ENCODE measurements at regions not wholly inside any gene's neighbourhood (a gene's known extent, or its start where the extent isn't known, plus 50 kb on each side); places are given as distances from the start of the nearest gene placed in this dataset.
A peak's percentile ranks its signal among the peaks of the same experiment; 100 is the strongest.

- no peak for TF ChIP-seq CTCF (conservative IDR thresholded peaks at IDR 0.05)
- TF ChIP-seq EZH2 (IDR thresholded peaks at IDR 0.05; ENCODE audit: low read depth): no peak
- H3K79me2 ChIP-seq (ENCODE audit: low read depth): no peaks in the 10 kb centered on the region
- H3K36me3 ChIP-seq (ENCODE audit: low read depth): no peaks in the 10 kb centered on the region
- H3K27ac ChIP-seq: no peak overlapping the region
- no peak overlapping the region for H3K4me3 ChIP-seq
- BruUV-seq (replicated peaks): no TSS peak
- no peaks in the 10 kb centered on the region for H3K9me2 ChIP-seq (ENCODE audit: insufficient read depth)
- no peaks in the 10 kb centered on the region for H4K20me1 ChIP-seq (ENCODE audit: insufficient read depth)
- H2AFZ ChIP-seq: no peak overlapping the region
- H3K4me2 ChIP-seq: no peak overlapping the region
- H3K4me1 ChIP-seq (replicated peaks; ENCODE audit: insufficient read depth): peaks cover 14% of the 10 kb centered on the region
- POLR2A ChIA-PET (ENCODE audit: unreplicated experiment): no interaction called here
- no peaks in the 10 kb centered on the region for H3F3A ChIP-seq (ENCODE audit: insufficient read depth, low read depth)
- CTCF ChIA-PET: no interaction called here
- intact Hi-C loops (cut with micrococcal nuclease; ENCODE audit: unreplicated experiment): no loop called here
- H3K27me3 ChIP-seq (ENCODE audit: insufficient read depth, low read depth): no peaks in the 10 kb centered on the region
- 0 out of 2 replicates have a peak, but pooled peaks cover 5% of the 10 kb centered on the region for H3K9me3 ChIP-seq (ENCODE audit: insufficient read depth, low read depth)
- DNase-seq: no peak
These were observed 115.6 kb downstream of the CTAGE1 start for GRCh38 chr18:22302144-22302543.

GRCh38 chr18:22300665-22301636 lies 116.8 kb downstream of the CTAGE1 start:
- H3K27ac ChIP-seq: peak overlapping the region; percentile 45; the same call in 1 of the 2 replicates
- intact Hi-C loops (cut with micrococcal nuclease; ENCODE audit: unreplicated experiment): loop anchor here (2.0 kb wide), 1 partner anchor 46 kb away; no protein-coding TSS in a partner anchor
- ChIA-PET POLR2A (ENCODE audit: unreplicated experiment) (interaction anchor here (1.0 kb wide), 1 partner anchor 18 kb away, joined by 14 read pairs; no protein-coding TSS in a partner anchor), CTCF (no interaction called here)
- no peak overlapping the region for H3K4me3 ChIP-seq
- H3K9me3 ChIP-seq (ENCODE audit: insufficient read depth, low read depth): no peaks in the 10 kb centered on the region
- no peaks in the 10 kb centered on the region for H3K27me3 ChIP-seq (ENCODE audit: insufficient read depth, low read depth)
- no peak overlapping the region for H2AFZ ChIP-seq
- peak overlapping the region; percentile 14 for H3K4me2 ChIP-seq
- H3K4me1 ChIP-seq (replicated peaks; ENCODE audit: insufficient read depth): peaks cover 14% of the 10 kb centered on the region
- no peaks in the 10 kb centered on the region for H3F3A ChIP-seq (ENCODE audit: insufficient read depth, low read depth)
- BruUV-seq (replicated peaks): no TSS peak
- TF ChIP-seq EZH2 (IDR thresholded peaks at IDR 0.05; ENCODE audit: low read depth) (no peak), CTCF (conservative IDR thresholded peaks at IDR 0.05) (no peak)
- H3K9me2 ChIP-seq (ENCODE audit: insufficient read depth): no peaks in the 10 kb centered on the region
- H3K36me3 ChIP-seq (ENCODE audit: low read depth): no peaks in the 10 kb centered on the region
- DNase-seq: peak; percentile 54 to 71
- H3K79me2 ChIP-seq (ENCODE audit: low read depth): no peaks in the 10 kb centered on the region
- no peaks in the 10 kb centered on the region for H4K20me1 ChIP-seq (ENCODE audit: insufficient read depth)

GRCh38 chr18:22297008-22297407 lies 120.7 kb downstream of the CTAGE1 start:
- H3K27ac ChIP-seq: no peak overlapping the region
- no peak for DNase-seq
- no peaks in the 10 kb centered on the region for H3K36me3 ChIP-seq (ENCODE audit: low read depth)
- BruUV-seq (replicated peaks): no TSS peak
- H3K4me3 ChIP-seq: no peak overlapping the region
- POLR2A ChIA-PET (ENCODE audit: unreplicated experiment): no interaction called here
- no peak overlapping the region for H2AFZ ChIP-seq
- no peaks in the 10 kb centered on the region for H3K79me2 ChIP-seq (ENCODE audit: low read depth)
- TF ChIP-seq CTCF (conservative IDR thresholded peaks at IDR 0.05) (no peak), EZH2 (IDR thresholded peaks at IDR 0.05; ENCODE audit: low read depth) (no peak)
- H3K4me1 ChIP-seq (replicated peaks; ENCODE audit: insufficient read depth): peaks cover 14% of the 10 kb centered on the region
- no peak overlapping the region for H3K4me2 ChIP-seq
- H3K27me3 ChIP-seq (ENCODE audit: insufficient read depth, low read depth): no peaks in the 10 kb centered on the region
- H3K9me2 ChIP-seq (ENCODE audit: insufficient read depth): no peaks in the 10 kb centered on the region
- intact Hi-C loops (cut with micrococcal nuclease; ENCODE audit: unreplicated experiment): no loop called here
- CTCF ChIA-PET: interaction anchor here (0.6 kb wide), 1 partner anchor 992 kb away, joined by 4 read pairs; no protein-coding TSS in a partner anchor
- H3K9me3 ChIP-seq (ENCODE audit: insufficient read depth, low read depth): no peaks in the 10 kb centered on the region
- H3F3A ChIP-seq (ENCODE audit: insufficient read depth, low read depth): no peaks in the 10 kb centered on the region
- H4K20me1 ChIP-seq (ENCODE audit: insufficient read depth): no peaks in the 10 kb centered on the region
